Forelimb muscle (tissue), 1 donor: ENCODE measurements at regions not wholly inside any gene's neighbourhood (a gene's known extent, or its start where the extent isn't known, plus 50 kb on each side); places are given as distances from the start of the nearest gene placed in this dataset.

ENCODE experiments used
- DNase-seq: peaks from one replicate; pipeline ENCODE4 v3.0.0-alpha.2; 2013; ENCODE audit warnings: low read depth

DNA sequence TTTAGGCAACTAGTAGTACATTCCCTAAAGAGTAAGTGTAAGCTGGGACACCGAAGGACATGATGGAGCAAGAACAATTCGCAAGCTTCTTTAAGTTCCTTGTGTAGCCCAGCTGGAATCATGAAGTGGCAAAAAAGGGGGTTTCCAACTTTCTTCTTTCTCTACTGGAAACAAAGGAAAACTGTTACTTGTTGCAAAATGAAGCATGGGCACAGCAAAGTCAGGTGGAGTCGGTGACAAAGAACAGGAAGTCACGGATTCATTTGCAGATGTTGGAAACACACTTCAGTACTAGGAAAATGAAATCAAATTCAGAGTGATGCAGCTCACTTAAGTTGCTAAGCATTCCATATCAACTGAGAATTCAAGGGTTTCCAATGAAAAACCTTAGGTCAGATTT is 706.9 kb upstream of the STXBP6 start:
- no peak for DNase-seq

DNA sequence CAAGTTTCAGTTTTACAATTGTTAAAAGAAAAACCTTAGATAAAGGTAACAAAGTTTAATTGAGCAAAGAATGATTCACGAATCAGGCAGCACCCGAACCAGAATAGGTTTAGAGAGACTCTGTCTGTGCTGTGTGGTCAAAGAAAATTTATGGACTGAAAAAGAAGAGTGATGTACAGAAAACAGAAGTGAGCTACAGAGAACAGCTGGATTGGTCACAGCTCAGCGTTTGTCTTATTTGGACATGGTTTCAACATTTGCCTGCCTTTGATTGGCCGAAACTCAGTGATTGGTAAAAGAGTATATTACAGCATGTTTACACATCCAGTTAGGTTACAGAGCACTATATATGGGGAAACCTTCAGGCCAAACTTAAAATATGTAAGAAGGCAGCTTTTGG is 703.2 kb upstream of the STXBP6 start:
- DNase-seq = no peak

DNA sequence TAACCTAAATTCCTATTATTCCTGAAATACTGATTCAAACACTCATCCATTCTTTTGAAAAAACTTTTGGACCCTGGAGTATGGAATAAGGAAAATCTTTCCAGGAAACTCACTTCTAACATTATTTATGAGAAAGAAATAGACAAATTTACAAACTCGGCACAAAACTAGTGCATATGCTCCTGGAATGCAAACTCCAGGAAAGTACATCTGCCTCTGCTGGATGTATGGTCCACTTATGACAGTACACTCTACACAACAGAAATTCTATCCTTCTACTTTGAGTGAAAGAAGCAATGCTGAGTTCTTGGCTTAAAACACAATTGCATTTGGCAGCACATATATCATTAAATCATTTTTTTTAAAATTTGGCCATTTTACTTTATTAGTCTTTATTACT is 700.5 kb upstream of the STXBP6 start:
- DNase-seq = peak; percentile 70
